ENCODE measurements at regions not wholly inside any gene's neighbourhood (a gene's known extent, or its start where the extent isn't known, plus 50 kb on each side); places are given as distances from the start of the nearest gene placed in this dataset.
A peak's percentile ranks its signal among the peaks of the same experiment; 100 is the strongest.

GRCh38 chr11:109968299-109968698 is 124.9 kb upstream of the ZC3H12C start:
- no peak for DNase-seq

- no peak for DNase-seq
Observed at GRCh38 chr11:109968781-109969180, 124.4 kb upstream of the ZC3H12C start.

GRCh38 chr11:109970516-109971183 is 122.5 kb upstream of the ZC3H12C start:
- DNase-seq, result no peak

GRCh38 chr11:109971184-109971523 is 122.0 kb upstream of the ZC3H12C start:
- DNase-seq, result peak in 10 of 56 donors; percentile 12 to 50 (median 17)

- DNase-seq, result no peak
Observed at GRCh38 chr11:109972181-109972715, 120.9 kb upstream of the ZC3H12C start.

- DNase-seq, result no peak
Observed at GRCh38 chr11:109972939-109973338, 120.3 kb upstream of the ZC3H12C start.

GRCh38 chr11:109973486-109973885 is 119.7 kb upstream of the ZC3H12C start:
- DNase-seq, result no peak

GRCh38 chr11:109974523-109974922 is 118.7 kb upstream of the ZC3H12C start:
- no peak for DNase-seq

GRCh38 chr11:109978895-109979294 is 114.3 kb upstream of the ZC3H12C start:
- no peak for DNase-seq

- no peak for DNase-seq
Observed at GRCh38 chr11:109981031-109981636, 112.1 kb upstream of the ZC3H12C start.

- DNase-seq, result no peak
Observed at GRCh38 chr11:109983358-109983757, 109.8 kb upstream of the ZC3H12C start.

- DNase-seq, result no peak
Observed at GRCh38 chr11:109984634-109985289, 108.4 kb upstream of the ZC3H12C start.

GRCh38 chr11:109986488-109986887 is 106.7 kb upstream of the ZC3H12C start:
- DNase-seq, result no peak

- DNase-seq, result no peak
Observed at GRCh38 chr11:109991835-109992234, 101.4 kb upstream of the ZC3H12C start.

- DNase-seq, result no peak
Observed at GRCh38 chr11:109993786-109994185, 99.4 kb upstream of the ZC3H12C start.

- no peak for DNase-seq
Observed at GRCh38 chr11:109994907-109995306, 98.3 kb upstream of the ZC3H12C start.

GRCh38 chr11:109996060-109996459 is 97.1 kb upstream of the ZC3H12C start:
- DNase-seq, result no peak

GRCh38 chr11:109998921-109999320 is 94.3 kb upstream of the ZC3H12C start:
- DNase-seq, result peak in 26 of 56 donors; percentile 4 to 73 (median 22)

- peak in 3 of 56 donors; percentile 19 to 48 (median 25) for DNase-seq
Observed at GRCh38 chr11:110000031-110000502, 93.1 kb upstream of the ZC3H12C start.

- no peak for DNase-seq
Observed at GRCh38 chr11:110000850-110001249, 92.3 kb upstream of the ZC3H12C start.

- DNase-seq, result no peak
Observed at GRCh38 chr11:110003426-110003825, 89.8 kb upstream of the ZC3H12C start.

GRCh38 chr11:110011595-110011994 is 81.6 kb upstream of the ZC3H12C start:
- no peak for DNase-seq
